H1 (cell line): ENCODE measurements at regions not wholly inside any gene's neighbourhood (a gene's known extent, or its start where the extent isn't known, plus 50 kb on each side); places are given as distances from the start of the nearest gene placed in this dataset.
"Not testable (repeated sequence)": the region's sequence is repeated elsewhere in the genome, so short reads cannot be mapped to it uniquely, and the experiment has no call there.

Source experiments
- CTCF ChIA-PET: fragments of 300-600 bp; sonication (Branson Sonifier 250); formaldehyde crosslinking; loops from one replicate; lab custom pipeline; 2021; ENCODE audit not compliant: partially characterized antibody; lab: Charles Lee
- POLR2A ChIA-PET: fragments of 300-600 bp; sonication (Branson Sonifier 250); formaldehyde crosslinking; loops from one replicate; lab custom pipeline; 2021; ENCODE audit warnings: inconsistent platforms; ENCODE audit not compliant: partially characterized antibody; lab: Charles Lee
- DNase-seq, 2 experiments: peaks; one replicate each; pipeline versions ENCODE4 v3.0.0 to v3.0.0-alpha.2; 2010 to 2022; ENCODE audit warnings: low spot score in 2 of 2, low read depth in 1 of 2, mixed read lengths in 1 of 2
- FAIRE-seq: peaks from 2 replicates; lab custom pipeline; 2011; peaks lifted over from hg19 to GRCh38; lab: Jason Lieb, UNC
- H2AFZ ChIP-seq: 2 replicates; pipeline ENCODE4 v1.8.1; 2012; ENCODE audit warnings: low read length, inconsistent platforms
- H2AK5ac ChIP-seq: 2 replicates; pipeline ENCODE4 v1.6.1; 2013; ENCODE audit warnings: low read depth, low read length
- H2BK120ac ChIP-seq: replicated peaks from 2 replicates; pipeline ENCODE3; 2013; ENCODE audit warnings: low read depth, low read length, inconsistent platforms
- H2BK12ac ChIP-seq: 2 replicates; pipeline ENCODE4 v1.6.1; 2013; ENCODE audit warnings: low read depth, low read length
- H2BK15ac ChIP-seq: 2 replicates; pipeline ENCODE4 v1.6.1; 2013; ENCODE audit warnings: low read length
- H2BK20ac ChIP-seq: 2 replicates; pipeline ENCODE4 v1.6.1; 2013; ENCODE audit warnings: low read length
- H2BK5ac ChIP-seq: 2 replicates; pipeline ENCODE4 v1.6.1; 2013; ENCODE audit warnings: low read depth, low read length
- H3K14ac ChIP-seq: 2 replicates; pipeline ENCODE4 v1.6.1; 2013; ENCODE audit warnings: inconsistent platforms; ENCODE audit not compliant: insufficient read length
- H3K18ac ChIP-seq: 2 replicates; pipeline ENCODE4 v1.6.1; 2013; ENCODE audit warnings: low read length; ENCODE audit errors: extremely low read depth
- H3K23ac ChIP-seq: 2 replicates; pipeline ENCODE4 v1.6.1; 2013; ENCODE audit warnings: inconsistent platforms; ENCODE audit not compliant: insufficient read length
- H3K23me2 ChIP-seq: 2 replicates; pipeline ENCODE4 v1.6.1; 2013; ENCODE audit warnings: low read depth, low read length
- H3K27ac ChIP-seq: 2 replicates; pipeline ENCODE4 v1.6.1; 2011; ENCODE audit warnings: low read depth, low read length, inconsistent platforms
- H3K27me3 ChIP-seq, 4 experiments: replicated peaks in 1 of 4; 1 replicate in 1 of 4; 2 replicates in 3 of 4; pipeline versions ENCODE4 v1.6.1 to v1.8.1; 2011 to 2013; ENCODE audit warnings: low read length in 3 of 4, mild to moderate bottlenecking in 3 of 4, inconsistent platforms in 2 of 4, mixed read lengths in 2 of 4, moderate library complexity in 1 of 4; ENCODE audit not compliant: control insufficient read depth in 3 of 4, insufficient read depth in 3 of 4; ENCODE audit errors: extremely low read depth in 1 of 4
- H3K36me3 ChIP-seq, 4 experiments: 2 replicates each; pipeline versions ENCODE4 v1.6.1 to v1.8.1; 2011 to 2013; ENCODE audit warnings: mild to moderate bottlenecking in 4 of 4, low read length in 3 of 4, moderate library complexity in 2 of 4, control low read depth in 1 of 4, inconsistent platforms in 1 of 4; ENCODE audit not compliant: insufficient read depth in 4 of 4, control insufficient read depth in 2 of 4
- H3K4ac ChIP-seq: replicated peaks from 2 replicates; pipeline ENCODE3; 2013; ENCODE audit warnings: low read length, low read depth, mixed read lengths, inconsistent platforms; ENCODE audit not compliant: insufficient read length
- H3K4me1 ChIP-seq, 4 experiments: replicated peaks in 1 of 4; 1 replicate in 1 of 4; 2 replicates in 3 of 4; pipeline versions ENCODE4 v1.6.1 to v1.8.1; 2011 to 2013; ENCODE audit warnings: low read length in 3 of 4, inconsistent platforms in 2 of 4, mixed read lengths in 1 of 4; ENCODE audit not compliant: insufficient read depth in 4 of 4, control insufficient read depth in 3 of 4
- H3K4me2 ChIP-seq, 2 experiments: 2 replicates each; pipeline versions ENCODE4 v1.6.1 to v1.8.1; 2011 to 2013; ENCODE audit warnings: low read depth in 2 of 2, low read length in 2 of 2, control low read depth in 1 of 2, inconsistent platforms in 1 of 2, mild to moderate bottlenecking in 1 of 2; ENCODE audit not compliant: insufficient read depth in 1 of 2
- H3K4me3 ChIP-seq, 4 experiments: fragments of 200-600, 300-600 bp in 1 of 4; sonication (generic), shearing (Covaris generic), sonication (Bioruptor Twin) in 1 of 4; 2 replicates each; pipeline versions ENCODE4 v1.5.1 to v1.8.1; 2011 to 2016; ENCODE audit warnings: low read length in 4 of 4, low read depth in 3 of 4, control low read depth in 2 of 4, inconsistent platforms in 2 of 4, mild to moderate bottlenecking in 2 of 4, mixed read lengths in 1 of 4, moderate library complexity in 1 of 4; ENCODE audit not compliant: insufficient read depth in 2 of 4; ENCODE audit errors: extremely low read depth in 1 of 4
- H3K56ac ChIP-seq: replicated peaks from 2 replicates; pipeline ENCODE3; 2013; ENCODE audit warnings: low read depth, mild to moderate bottlenecking, mixed read lengths, low read length, inconsistent platforms; ENCODE audit not compliant: insufficient read length
- H3K79me1 ChIP-seq: 2 replicates; pipeline ENCODE4 v1.6.1; 2013; ENCODE audit warnings: low read depth, low read length, control low read depth
- H3K79me2 ChIP-seq, 2 experiments: 2 replicates each; pipeline versions ENCODE4 v1.6.1 to v1.8.1; 2012 to 2013; ENCODE audit warnings: low read length in 2 of 2, mild to moderate bottlenecking in 2 of 2, inconsistent platforms in 1 of 2; ENCODE audit not compliant: insufficient read depth in 2 of 2, control insufficient read depth in 1 of 2
- H3K9ac ChIP-seq, 4 experiments: replicated peaks in 1 of 4; 1 replicate in 1 of 4; 2 replicates in 3 of 4; pipeline versions ENCODE4 v1.6.1 to v1.8.1; 2011 to 2013; ENCODE audit warnings: low read depth in 3 of 4, low read length in 3 of 4, control low read depth in 2 of 4, mild to moderate bottlenecking in 2 of 4, moderate library complexity in 2 of 4, inconsistent platforms in 1 of 4; ENCODE audit errors: extremely low read depth in 1 of 4
- H3K9me3 ChIP-seq, 2 experiments: 2 replicates each; pipeline versions ENCODE4 v1.6.1 to v1.8.1; 2012 to 2013; ENCODE audit warnings: mild to moderate bottlenecking in 2 of 2, moderate library complexity in 2 of 2, control low read depth in 1 of 2, inconsistent platforms in 1 of 2, low read depth in 1 of 2, low read length in 1 of 2, mixed read lengths in 1 of 2; ENCODE audit not compliant: insufficient read depth in 2 of 2
- H4K20me1 ChIP-seq, 2 experiments: replicated peaks in 1 of 2; 2 replicates each; pipeline versions ENCODE3 to v1.8.1; 2011 to 2013; ENCODE audit warnings: inconsistent platforms in 2 of 2, low read length in 2 of 2, mild to moderate bottlenecking in 1 of 2; ENCODE audit not compliant: insufficient read depth in 2 of 2, control insufficient read depth in 1 of 2
- H4K5ac ChIP-seq: 2 replicates; pipeline ENCODE4 v1.6.1; 2013; ENCODE audit warnings: low read length, low read depth, mixed read lengths, inconsistent platforms; ENCODE audit not compliant: insufficient read length
- H4K8ac ChIP-seq: 2 replicates; pipeline ENCODE4 v1.8.0; 2013; ENCODE audit warnings: mild to moderate bottlenecking, moderate library complexity, low read length, inconsistent platforms; ENCODE audit not compliant: insufficient read depth; ENCODE audit errors: extremely low read depth
- H4K91ac ChIP-seq: replicated peaks from 2 replicates; pipeline ENCODE3; 2013; ENCODE audit warnings: low read length, mixed read lengths, inconsistent platforms; ENCODE audit not compliant: insufficient read length
- WGBS, 2 experiments: shearing (Covaris generic) in 1 of 2; methylation state at CpG; one replicate each; pipeline versions ENCODE4 v1.1.6 to v1.1.7; 2013 to 2015; ENCODE audit warnings: low lambda C conversion rate in 2 of 2, mixed read lengths in 2 of 2, inconsistent platforms in 1 of 2, low coverage in 1 of 2, missing lambda C conversion rate in 1 of 2; ENCODE audit not compliant: insufficient replicate concordance in 2 of 2, insufficient coverage in 1 of 2, insufficient read length in 1 of 2; ENCODE audit errors: extremely low coverage in 1 of 2, missing lambda C conversion rate in 1 of 2; 5-methylcytosine and 5-hydroxymethylcytosine counted together

- 88% methylated on average over 7 of the region's 7 CpGs; no CpG with 5 or more reads in 1 of the 2 experiments for WGBS, 2 experiments
- DNase-seq, result not testable (repeated sequence)
These were observed 386.4 kb upstream of the GJE1 start for GRCh38 chr6:141746324-141746723.

More at GRCh38 chr6:141746324-141746723, 386.4 kb upstream of the GJE1 start:
- H3K4ac ChIP-seq, H2BK120ac ChIP-seq, H3K4me1 ChIP-seq, H3K27ac ChIP-seq, H3K4me2 ChIP-seq, H3K27me3 ChIP-seq, H3K56ac ChIP-seq, H3K4me3 ChIP-seq, H2BK5ac ChIP-seq, POLR2A ChIA-PET, H4K8ac ChIP-seq, H3K18ac ChIP-seq, H3K79me1 ChIP-seq, H3K79me2 ChIP-seq, H2BK15ac ChIP-seq, H4K5ac ChIP-seq, H4K91ac ChIP-seq, H4K20me1 ChIP-seq, H3K14ac ChIP-seq, H3K9ac ChIP-seq, H2BK12ac ChIP-seq, H2BK20ac ChIP-seq, H3K9me3 ChIP-seq, H3K23me2 ChIP-seq, CTCF ChIA-PET, FAIRE-seq, H3K36me3 ChIP-seq, H2AK5ac ChIP-seq, H3K23ac ChIP-seq, H2AFZ ChIP-seq: not testable (repeated sequence)
